Ectodermal cell (in vitro differentiated cells): ENCODE measurements at regions not wholly inside any gene's neighbourhood (a gene's known extent, or its start where the extent isn't known, plus 50 kb on each side); places are given as distances from the start of the nearest gene placed in this dataset.
"Not testable (repeated sequence)": the region's sequence is repeated elsewhere in the genome, so short reads cannot be mapped to it uniquely, and the experiment has no call there.

Experiments used
- H3K27ac ChIP-seq: 2 replicates; pipeline ENCODE4 v1.7.0; 2013; ENCODE audit warnings: mild to moderate bottlenecking, low read depth, low read length; ENCODE audit not compliant: insufficient read depth, poor library complexity, severe bottlenecking
- H3K27me3 ChIP-seq: 2 replicates; pipeline ENCODE4 v1.7.0; 2013; ENCODE audit warnings: mild to moderate bottlenecking, low read length; ENCODE audit not compliant: insufficient read depth, control insufficient read depth, poor library complexity, severe bottlenecking
- H3K36me3 ChIP-seq: one replicate; pipeline ENCODE4 v1.7.0; 2013; ENCODE audit warnings: low read length; ENCODE audit not compliant: control insufficient read depth, insufficient read depth
- H3K4me1 ChIP-seq: one replicate; pipeline ENCODE4 v1.7.0; 2013; ENCODE audit warnings: low read length; ENCODE audit not compliant: control insufficient read depth, insufficient read depth
- H3K4me3 ChIP-seq: 2 replicates; pipeline ENCODE4 v1.7.0; 2013; ENCODE audit warnings: low read depth, low read length, control low read depth; ENCODE audit not compliant: insufficient read depth
- H3K9me3 ChIP-seq: 2 replicates; pipeline ENCODE4 v1.7.0; 2013; ENCODE audit warnings: mild to moderate bottlenecking, low read length, moderate library complexity; ENCODE audit not compliant: control insufficient read depth
- WGBS, 2 experiments: methylation state at CpG; one replicate each; pipeline ENCODE4 v1.1.7; 2013; ENCODE audit warnings: missing lambda C conversion rate in 2 of 2; 5-methylcytosine and 5-hydroxymethylcytosine counted together

DNA sequence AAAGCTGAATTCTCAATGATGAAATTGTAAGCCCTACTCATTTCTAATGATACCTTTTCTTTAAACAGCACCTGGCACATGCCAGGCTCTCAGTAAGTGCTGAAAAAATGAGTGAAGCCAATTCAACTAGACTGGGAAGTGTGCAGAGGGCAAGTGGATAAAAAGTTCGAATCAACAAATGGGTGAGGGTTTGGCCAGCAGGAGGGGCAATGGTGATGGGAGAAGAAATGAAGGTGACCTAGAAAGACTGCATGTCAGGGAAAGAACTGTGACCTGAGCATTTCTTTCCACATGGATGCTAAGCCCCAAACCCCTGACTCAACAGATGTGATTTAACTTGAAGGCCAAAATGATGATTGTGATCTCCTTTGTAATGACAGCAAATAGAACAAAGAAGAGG lies 54.6 kb downstream of the DKK1 start:
- Histone ChIP-seq H3K27me3 (no peaks in the 10 kb centered on the region), H3K4me3 (no peak overlapping the region), H3K36me3 (no peaks in the 10 kb centered on the region), H3K4me1 (no peaks in the 10 kb centered on the region), H3K27ac (no peak overlapping the region), H3K9me3 (no peaks in the 10 kb centered on the region)
- 87 to 90% methylated on average over 1 of the region's 1 CpG for WGBS, 2 experiments

DNA sequence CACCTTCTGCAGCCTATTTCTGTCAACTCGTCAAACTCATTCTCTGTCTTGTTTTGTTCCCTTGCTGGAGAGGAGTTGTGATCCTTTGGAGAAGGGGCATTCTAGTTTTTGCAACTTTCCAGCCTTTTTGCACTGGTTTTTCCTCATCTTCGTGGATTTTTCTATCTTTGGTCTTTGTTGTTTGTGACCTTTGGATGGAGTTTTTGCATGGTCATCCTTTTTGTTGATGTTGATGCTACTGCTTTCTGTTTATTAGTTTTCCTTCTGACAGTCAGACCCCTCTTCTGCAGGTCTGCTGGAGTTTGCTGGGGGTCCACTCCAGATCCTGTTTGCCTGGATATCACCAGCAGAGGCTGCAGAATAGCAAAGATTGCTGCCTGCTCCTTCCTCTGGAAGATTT lies 60.1 kb downstream of the DKK1 start:
- H3K4me3 ChIP-seq, H3K4me1 ChIP-seq, H3K27me3 ChIP-seq, H3K27ac ChIP-seq, H3K9me3 ChIP-seq, H3K36me3 ChIP-seq: not testable (repeated sequence)
- WGBS, 2 experiments: 88 to 98% methylated on average over 2 of the region's 2 CpGs

DNA sequence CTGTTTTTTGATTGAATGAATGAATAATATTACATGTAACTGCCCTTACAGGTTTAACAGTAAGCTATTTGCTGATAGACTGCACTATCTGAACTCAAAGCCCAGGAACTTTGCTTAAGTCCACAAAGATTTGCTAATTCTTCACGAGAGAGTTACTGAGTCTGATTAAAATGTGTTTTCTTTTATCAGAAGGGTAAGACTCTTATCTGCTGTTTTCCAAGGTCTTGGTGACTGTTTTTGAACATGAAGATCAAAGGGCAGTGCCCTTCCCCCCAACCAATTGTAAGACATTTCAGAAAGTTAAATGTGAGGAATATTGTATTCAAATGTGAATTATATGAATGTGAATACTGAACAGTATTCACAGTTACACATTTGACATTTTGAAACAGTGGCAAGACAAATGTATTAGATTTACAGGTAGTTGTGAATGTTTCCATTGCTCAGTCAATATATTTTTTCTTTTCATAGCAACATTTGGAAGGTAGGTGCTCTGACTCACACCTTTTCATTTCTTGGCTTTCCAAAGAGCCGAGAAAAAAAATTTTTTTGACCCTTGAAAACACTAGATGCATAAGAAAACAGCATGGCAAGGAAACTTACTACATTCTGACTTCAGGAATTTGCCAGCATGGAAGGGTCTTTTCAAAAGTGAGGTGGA lies 62.7 kb downstream of the DKK1 start:
- H3K27me3 ChIP-seq: no peaks in the 10 kb centered on the region
- no peak overlapping the region for H3K4me3 ChIP-seq
- 86% methylated on average over 2 of the region's 2 CpGs for WGBS, 2 experiments
- no peaks in the 10 kb centered on the region for H3K9me3 ChIP-seq
- no peaks in the 10 kb centered on the region for H3K36me3 ChIP-seq
- no peak overlapping the region for H3K27ac ChIP-seq
- no peaks in the 10 kb centered on the region for H3K4me1 ChIP-seq

DNA sequence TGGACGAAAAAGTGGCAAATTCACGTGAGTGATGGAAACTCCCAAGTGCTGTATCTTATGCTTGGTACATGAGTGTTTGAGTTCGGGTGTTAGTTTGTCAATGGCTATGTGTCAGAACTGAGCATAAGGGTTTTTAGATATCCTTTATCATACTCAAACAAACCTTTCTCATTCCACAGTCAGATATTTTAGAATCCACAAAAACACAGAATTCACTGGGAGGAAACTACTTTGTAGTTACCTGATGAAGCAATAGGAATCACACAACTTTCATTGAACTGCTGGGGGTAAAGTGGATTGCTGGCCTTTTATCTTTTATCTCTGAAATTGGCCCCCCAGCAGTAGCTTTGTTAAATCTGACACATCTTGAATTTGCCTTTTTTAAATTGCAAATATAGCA lies 64.0 kb downstream of the DKK1 start:
- no peaks in the 10 kb centered on the region for H3K9me3 ChIP-seq
- H3K27me3 ChIP-seq: no peaks in the 10 kb centered on the region
- 71 to 86% methylated on average over 2 to 3 of the region's 3 CpGs for WGBS, 2 experiments
- H3K4me3 ChIP-seq: no peak overlapping the region
- H3K4me1 ChIP-seq: no peaks in the 10 kb centered on the region
- no peak overlapping the region for H3K27ac ChIP-seq
- no peaks in the 10 kb centered on the region for H3K36me3 ChIP-seq

DNA sequence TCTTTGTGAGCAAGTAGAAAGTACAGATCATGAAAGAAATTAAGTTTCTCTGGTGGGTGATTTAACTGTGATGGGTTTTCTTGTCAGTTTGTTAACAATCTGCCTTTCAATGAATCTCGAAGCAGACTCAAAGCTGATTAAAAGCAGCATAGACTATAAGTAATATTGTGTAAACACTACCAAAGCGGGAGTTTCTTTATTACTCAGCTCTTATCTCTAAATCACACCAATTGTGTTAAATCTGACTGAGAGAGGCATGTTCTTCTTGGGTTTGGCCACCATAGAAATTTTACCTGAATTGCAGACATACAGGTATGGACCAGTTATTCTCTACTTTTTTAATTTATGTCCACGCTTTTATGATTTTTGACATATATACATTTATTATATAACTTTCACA lies 65.2 kb downstream of the DKK1 start:
- Histone ChIP-seq H3K9me3 (no peaks in the 10 kb centered on the region), H3K36me3 (no peaks in the 10 kb centered on the region), H3K4me1 (no peaks in the 10 kb centered on the region), H3K27me3 (no peaks in the 10 kb centered on the region), H3K4me3 (no peak overlapping the region), H3K27ac (no peak overlapping the region)
- WGBS, 2 experiments: 93% methylated on average over 2 of the region's 3 CpGs; no CpG with 5 or more reads in 1 of the 2 experiments

DNA sequence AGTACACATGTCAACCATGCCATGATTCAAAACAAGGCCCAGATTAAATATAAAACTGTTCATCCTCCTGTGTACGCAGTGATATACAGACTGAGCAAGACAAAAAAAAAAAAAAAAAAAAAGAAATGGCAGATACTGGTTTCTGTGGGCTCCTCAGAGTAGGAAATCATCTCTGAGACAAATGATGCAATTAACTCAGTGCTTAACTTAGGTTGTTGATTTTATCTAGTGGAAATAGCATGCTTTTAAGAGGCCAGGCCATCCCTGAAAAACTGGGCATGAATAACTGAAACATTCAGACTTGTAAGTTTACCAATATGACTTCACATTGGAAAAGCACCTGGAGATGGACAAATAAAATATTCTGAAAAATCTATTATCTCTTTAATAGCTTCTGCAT lies 69.0 kb downstream of the DKK1 start:
- no peaks in the 10 kb centered on the region for H3K9me3 ChIP-seq
- no peaks in the 10 kb centered on the region for H3K27me3 ChIP-seq
- no peaks in the 10 kb centered on the region for H3K36me3 ChIP-seq
- WGBS, 2 experiments: 96 to 100% methylated on average over 1 of the region's 1 CpG
- no peak overlapping the region for H3K27ac ChIP-seq
- no peak overlapping the region for H3K4me3 ChIP-seq
- no peaks in the 10 kb centered on the region for H3K4me1 ChIP-seq

DNA sequence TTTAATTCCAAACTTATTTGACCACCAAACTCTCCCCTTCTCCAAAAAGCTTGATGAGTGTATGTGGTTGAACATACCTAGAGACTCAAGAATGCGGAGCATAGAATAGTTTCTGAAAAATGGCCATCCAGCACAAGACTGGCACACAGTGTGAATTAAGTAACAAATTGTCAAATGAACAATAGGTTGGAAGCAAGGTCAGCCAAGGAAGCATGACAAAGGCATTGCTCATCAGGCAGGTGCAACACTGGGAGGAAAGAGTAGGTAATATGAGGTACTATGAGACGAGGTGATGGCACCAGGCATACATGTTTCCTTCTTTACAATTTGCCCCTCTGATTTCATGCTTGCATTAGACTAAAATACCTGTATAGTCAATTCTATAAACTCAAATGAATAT lies 73.7 kb downstream of the DKK1 start:
- Histone ChIP-seq H3K27ac (no peak overlapping the region), H3K4me3 (no peak overlapping the region), H3K27me3 (no peaks in the 10 kb centered on the region), H3K9me3 (no peaks in the 10 kb centered on the region), H3K4me1 (no peaks in the 10 kb centered on the region), H3K36me3 (no peaks in the 10 kb centered on the region)
- WGBS, 2 experiments: 47% methylated on average over 2 of the region's 2 CpGs

DNA sequence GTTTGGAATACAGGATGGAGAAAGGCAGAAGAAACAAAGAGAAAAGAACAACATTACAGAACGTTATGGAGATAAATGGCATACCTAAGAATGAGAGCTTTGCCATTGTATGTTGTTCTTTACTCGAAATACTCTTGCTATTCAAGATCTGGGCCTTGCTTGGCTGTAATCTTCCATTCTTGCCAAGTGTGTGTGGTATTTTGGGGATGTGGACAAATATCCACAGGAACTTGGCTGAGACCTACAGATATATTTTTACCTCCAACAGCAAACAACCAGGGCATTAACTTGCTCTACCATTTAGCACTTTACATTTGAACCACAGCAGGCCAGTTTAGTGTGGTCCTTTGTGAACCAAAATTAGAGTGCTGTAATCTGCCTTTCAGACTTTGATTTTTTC lies 76.3 kb downstream of the DKK1 start:
- H3K4me1 ChIP-seq: no peaks in the 10 kb centered on the region
- no peaks in the 10 kb centered on the region for H3K9me3 ChIP-seq
- no peaks in the 10 kb centered on the region for H3K27me3 ChIP-seq
- H3K4me3 ChIP-seq: no peak overlapping the region
- WGBS, 2 experiments: 84 to 88% methylated on average over 2 of the region's 2 CpGs
- no peak overlapping the region for H3K27ac ChIP-seq
- no peaks in the 10 kb centered on the region for H3K36me3 ChIP-seq

DNA sequence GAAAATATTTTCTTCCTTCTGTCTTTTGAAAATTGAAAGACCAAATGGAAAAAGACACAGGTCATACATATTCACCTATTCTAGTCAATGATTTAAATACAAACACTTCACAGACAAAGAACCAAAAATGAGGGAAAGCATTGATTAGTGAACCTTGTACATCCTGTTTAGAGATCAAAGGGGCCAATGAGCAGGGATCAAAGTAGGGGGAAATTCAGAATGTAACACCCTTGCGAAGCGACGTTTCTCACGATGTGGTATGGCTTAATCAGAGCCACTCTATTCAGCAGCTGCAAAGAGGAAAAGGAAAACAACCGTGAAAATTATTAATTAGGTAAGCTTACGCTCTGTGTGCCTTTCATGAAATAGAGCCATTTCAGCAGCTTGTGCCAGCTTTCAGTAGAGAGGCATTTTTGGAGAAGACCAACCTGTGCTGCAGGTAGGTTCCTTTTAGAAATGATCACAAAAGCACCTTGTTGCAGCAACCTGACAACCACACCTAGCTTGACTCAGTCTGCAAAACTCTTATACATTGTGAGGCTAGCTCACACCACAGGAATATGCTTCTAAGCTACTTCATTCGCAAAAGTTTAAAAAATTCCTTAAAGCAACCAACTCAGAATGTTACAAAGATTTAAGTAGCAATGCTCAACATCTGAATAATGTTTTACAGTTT lies 78.0 kb downstream of the DKK1 start:
- Histone ChIP-seq H3K36me3 (no peaks in the 10 kb centered on the region), H3K4me3 (no peak overlapping the region), H3K27me3 (no peaks in the 10 kb centered on the region), H3K4me1 (no peaks in the 10 kb centered on the region), H3K27ac (no peak overlapping the region), H3K9me3 (no peaks in the 10 kb centered on the region)
- 90 to 91% methylated on average over 7 of the region's 7 CpGs for WGBS, 2 experiments

DNA sequence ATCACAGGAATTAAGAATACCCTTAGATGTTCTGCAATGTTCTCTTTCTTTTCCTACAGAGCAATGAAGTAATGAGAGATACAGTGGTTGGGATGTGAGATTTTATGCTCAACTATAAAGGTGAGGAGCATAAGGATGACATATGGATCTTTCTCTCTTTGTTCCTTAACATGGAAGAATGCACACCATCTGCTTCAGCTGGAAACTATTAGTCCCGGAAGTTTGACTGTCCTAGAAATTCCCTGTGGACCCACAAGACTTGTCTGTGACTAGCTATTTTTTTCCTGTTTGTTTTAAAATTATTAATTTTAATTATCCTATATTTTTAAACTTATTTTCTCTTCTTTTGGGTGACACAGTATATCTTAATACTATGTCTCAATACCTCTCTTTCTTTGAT lies 80.2 kb downstream of the DKK1 start:
- Histone ChIP-seq H3K27me3 (no peaks in the 10 kb centered on the region), H3K4me1 (no peaks in the 10 kb centered on the region), H3K9me3 (no peaks in the 10 kb centered on the region), H3K4me3 (no peak overlapping the region), H3K27ac (no peak overlapping the region), H3K36me3 (no peaks in the 10 kb centered on the region)
- 92 to 100% methylated on average over 1 of the region's 1 CpG for WGBS, 2 experiments
